ENCODE measurements at regions not wholly inside any gene's neighbourhood (a gene's known extent, or its start where the extent isn't known, plus 50 kb on each side); places are given as distances from the start of the nearest gene placed in this dataset.

DNA sequence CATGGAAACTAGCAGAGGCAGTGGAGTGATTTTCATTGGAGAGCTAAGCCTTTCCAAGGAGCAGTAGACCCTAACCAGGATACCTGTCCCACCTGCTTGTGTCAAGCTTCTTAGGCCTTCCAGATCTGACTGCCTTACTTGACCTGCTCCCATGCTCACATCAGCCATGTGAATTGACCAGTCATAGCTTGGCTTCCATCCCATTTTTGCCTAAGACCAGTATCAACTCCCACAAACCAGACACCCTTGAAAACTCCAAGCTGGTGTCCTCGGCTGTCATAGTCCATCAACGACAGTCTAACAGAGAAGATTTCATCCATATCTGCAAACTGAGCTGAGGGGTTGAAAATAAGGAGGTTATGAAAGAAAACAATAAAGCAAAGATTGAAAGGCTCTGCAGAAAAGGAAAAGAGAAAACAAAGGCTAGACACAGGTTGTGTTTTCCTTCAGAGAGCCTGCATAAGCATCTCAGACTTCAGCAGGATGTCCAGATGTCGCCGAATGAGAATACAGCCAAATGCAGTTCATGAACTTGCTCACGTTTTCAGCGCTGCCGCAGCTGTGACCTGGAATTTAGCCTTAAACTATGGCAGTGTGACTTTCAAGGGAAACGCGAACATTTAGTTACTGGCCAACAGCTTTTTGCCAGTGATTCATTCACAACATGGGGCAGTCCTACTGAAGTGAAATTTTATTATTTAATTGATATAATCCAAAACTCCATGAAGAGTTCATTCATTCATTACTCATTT, 868.1 kb upstream of the ID2 start:
- no peak overlapping the region for H3K4ac ChIP-seq (ENCODE audit: low read depth, low read length)
- H2BK120ac ChIP-seq (ENCODE audit: low read depth, low read length, poor library complexity, severe bottlenecking): no peak overlapping the region
- peaks cover 0 to 4% of the 10 kb centered on the region in 2 experiments; a peak in 1 of 5 replicates for H3K9me3 Mint-ChIP-seq
- no peak overlapping the region for H4K5ac ChIP-seq (ENCODE audit: insufficient read length, low read depth, low read length)
- H3K56ac ChIP-seq (ENCODE audit: insufficient read length, low read depth, low read length): no peak overlapping the region
- H2BK20ac ChIP-seq (ENCODE audit: low read depth, low read length, poor library complexity, severe bottlenecking): no peak overlapping the region
- no CpG with 5 or more reads among the region's 9 CpGs for WGBS (ENCODE audit: extremely low coverage, insufficient read length, low lambda C conversion rate)
- no peak overlapping the region for H2BK15ac ChIP-seq (ENCODE audit: low read depth, low read length)
- H3K9ac ChIP-seq (ENCODE audit: extremely low read depth, insufficient read length, low read length): no peak overlapping the region
- H3K4me1 Mint-ChIP-seq: peaks cover 5 to 6% of the 10 kb centered on the region in 2 experiments
- H3K27me3 ChIP-seq (ENCODE audit: insufficient read depth, low read length): no peaks in the 10 kb centered on the region
- H3K27me3 Mint-ChIP-seq (ENCODE audit: low read depth): no peaks in the 10 kb centered on the region; the same call in none of the 2 replicates
- no peak overlapping the region for H3K14ac ChIP-seq (ENCODE audit: insufficient read depth, low read length)
- H2BK5ac ChIP-seq (ENCODE audit: insufficient read length, low read length): no peak overlapping the region
- H2AFZ ChIP-seq (ENCODE audit: low read length): no peak overlapping the region
- no peak overlapping the region for H4K91ac ChIP-seq (ENCODE audit: insufficient read length, low read depth, low read length)
- no peak overlapping the region for H4K8ac ChIP-seq (replicated peaks; ENCODE audit: insufficient read length, low read depth, low read length)
- no peak overlapping the region for H3K27ac Mint-ChIP-seq
- no peak overlapping the region for H2AK5ac ChIP-seq (ENCODE audit: insufficient read length, low read length)
- no peak overlapping the region for H3K23ac ChIP-seq (ENCODE audit: insufficient read length, low read depth, low read length)
- H3K27ac ChIP-seq (ENCODE audit: insufficient read length, low read depth, low read length): no peak overlapping the region
- no peak overlapping the region for H3K18ac ChIP-seq (ENCODE audit: insufficient read length, low read depth, low read length)
- H3K4me1 ChIP-seq (ENCODE audit: insufficient read depth, low read length): no peaks in the 10 kb centered on the region
- no peak for DNase-seq
- no peak overlapping the region for H3T11ph ChIP-seq (ENCODE audit: low read length)
- H3K79me1 ChIP-seq (ENCODE audit: insufficient read depth, low read depth, low read length, poor library complexity, severe bottlenecking): no peaks in the 10 kb centered on the region
- no peaks in the 10 kb centered on the region for H3K9me3 ChIP-seq (ENCODE audit: control insufficient read depth, low read depth, low read length)
- H3K23me2 ChIP-seq (ENCODE audit: insufficient read length, low read depth, low read length, poor library complexity, severe bottlenecking): no peaks in the 10 kb centered on the region
- no peak overlapping the region for H3K4me3 Mint-ChIP-seq
- H4K20me1 ChIP-seq (ENCODE audit: control insufficient read depth, insufficient read depth, insufficient read length): no peaks in the 10 kb centered on the region
- H3K4me2 ChIP-seq (ENCODE audit: insufficient read depth, insufficient read length, low read length): no peak overlapping the region
- H3K79me2 ChIP-seq (ENCODE audit: insufficient read depth, low read length): no peaks in the 10 kb centered on the region
- TF ChIP-seq, protein P1, sequence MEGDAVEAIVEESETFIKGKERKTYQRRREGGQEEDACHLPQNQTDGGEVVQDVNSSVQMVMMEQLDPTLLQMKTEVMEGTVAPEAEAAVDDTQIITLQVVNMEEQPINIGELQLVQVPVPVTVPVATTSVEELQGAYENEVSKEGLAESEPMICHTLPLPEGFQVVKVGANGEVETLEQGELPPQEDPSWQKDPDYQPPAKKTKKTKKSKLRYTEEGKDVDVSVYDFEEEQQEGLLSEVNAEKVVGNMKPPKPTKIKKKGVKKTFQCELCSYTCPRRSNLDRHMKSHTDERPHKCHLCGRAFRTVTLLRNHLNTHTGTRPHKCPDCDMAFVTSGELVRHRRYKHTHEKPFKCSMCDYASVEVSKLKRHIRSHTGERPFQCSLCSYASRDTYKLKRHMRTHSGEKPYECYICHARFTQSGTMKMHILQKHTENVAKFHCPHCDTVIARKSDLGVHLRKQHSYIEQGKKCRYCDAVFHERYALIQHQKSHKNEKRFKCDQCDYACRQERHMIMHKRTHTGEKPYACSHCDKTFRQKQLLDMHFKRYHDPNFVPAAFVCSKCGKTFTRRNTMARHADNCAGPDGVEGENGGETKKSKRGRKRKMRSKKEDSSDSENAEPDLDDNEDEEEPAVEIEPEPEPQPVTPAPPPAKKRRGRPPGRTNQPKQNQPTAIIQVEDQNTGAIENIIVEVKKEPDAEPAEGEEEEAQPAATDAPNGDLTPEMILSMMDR (conservative IDR thresholded peaks at IDR 0.05): no peak
- H3K36me3 Mint-ChIP-seq (ENCODE audit: insufficient read depth in 1 of 3, low read depth in 3 of 3): peaks cover 0 to 2% (median 0%) of the 10 kb centered on the region in 3 experiments; a peak in 2 of 7 replicates
- H2BK12ac ChIP-seq (ENCODE audit: insufficient read length, low read depth, low read length): no peak overlapping the region

Data from H9 (cell line).